ENCODE measurements at regions not wholly inside any gene's neighbourhood (a gene's known extent, or its start where the extent isn't known, plus 50 kb on each side); places are given as distances from the start of the nearest gene placed in this dataset.

- WGBS: 67% methylated on average over 4 of the region's 4 CpGs
- peaks cover 3% of the 10 kb centered on the region for H3K4me1 ChIP-seq
- no peak for DNase-seq (ENCODE audit: low spot score in 2 of 2)
- no peak overlapping the region for H3K4me3 ChIP-seq
- no peaks in the 10 kb centered on the region for H3K27me3 ChIP-seq
- H3K27ac ChIP-seq: no peak overlapping the region
- no peaks in the 10 kb centered on the region for H3K36me3 ChIP-seq
- TF ChIP-seq EP300 (IDR thresholded peaks at IDR 0.05) (no peak), CTCF (IDR thresholded peaks at IDR 0.05) (no peak)
- H3K9me3 ChIP-seq: no peaks in the 10 kb centered on the region
Observed at GRCh38 chr13:52931539-52932431, 83.3 kb upstream of the PCDH8 start.

DNA sequence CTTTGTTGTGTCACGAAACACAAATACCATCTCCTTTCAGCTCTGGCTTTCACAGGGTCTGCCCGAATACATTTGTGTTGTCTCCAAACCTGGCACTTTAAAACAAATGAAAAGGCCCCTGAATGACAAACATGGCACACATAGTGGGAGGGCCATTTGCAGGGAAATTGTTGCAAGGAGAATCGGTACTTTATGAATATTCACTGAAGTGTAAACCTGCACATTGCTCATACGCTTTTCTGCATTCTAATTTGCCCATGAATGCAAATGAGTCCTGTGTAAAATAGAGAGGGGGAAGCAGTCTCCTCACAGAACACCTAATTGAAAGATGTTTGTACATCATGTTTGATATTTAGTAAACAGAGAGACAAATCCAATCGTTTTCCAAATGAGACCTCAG lies 82.7 kb upstream of the PCDH8 start:
- no peaks in the 10 kb centered on the region for H3K36me3 ChIP-seq
- no peak for DNase-seq (ENCODE audit: low spot score in 2 of 2)

GRCh38 chr13:52929846-52930245 lies 81.4 kb upstream of the PCDH8 start:
- WGBS: 57% methylated on average over 2 of the region's 2 CpGs
- no peaks in the 10 kb centered on the region for H3K27me3 ChIP-seq
- no peaks in the 10 kb centered on the region for H3K9me3 ChIP-seq
- H3K4me1 ChIP-seq: peaks cover 21% of the 10 kb centered on the region
- no peak overlapping the region for H3K27ac ChIP-seq
- TF ChIP-seq EP300 (IDR thresholded peaks at IDR 0.05) (no peak), POLR2AphosphoS5 (IDR thresholded peaks at IDR 0.05) (no peak), POLR2A (IDR thresholded peaks at IDR 0.05) (no peak), CTCF (IDR thresholded peaks at IDR 0.05) (no peak)
- H3K4me3 ChIP-seq: no peak overlapping the region
- DNase-seq (ENCODE audit: low spot score in 2 of 2): no peak
- no peaks in the 10 kb centered on the region for H3K36me3 ChIP-seq

More for the DNA sequence above, 82.7 kb upstream of the PCDH8 start:
- Histone ChIP-seq H3K4me3 (no peak overlapping the region), H3K27me3 (no peaks in the 10 kb centered on the region), H3K4me1 (peaks cover 8% of the 10 kb centered on the region), H3K27ac (no peak overlapping the region), H3K9me3 (no peaks in the 10 kb centered on the region)
- WGBS: 78% methylated on average over 5 of the region's 5 CpGs
- TF ChIP-seq POLR2AphosphoS5 (IDR thresholded peaks at IDR 0.05) (no peak), CTCF (IDR thresholded peaks at IDR 0.05) (no peak)

DNA sequence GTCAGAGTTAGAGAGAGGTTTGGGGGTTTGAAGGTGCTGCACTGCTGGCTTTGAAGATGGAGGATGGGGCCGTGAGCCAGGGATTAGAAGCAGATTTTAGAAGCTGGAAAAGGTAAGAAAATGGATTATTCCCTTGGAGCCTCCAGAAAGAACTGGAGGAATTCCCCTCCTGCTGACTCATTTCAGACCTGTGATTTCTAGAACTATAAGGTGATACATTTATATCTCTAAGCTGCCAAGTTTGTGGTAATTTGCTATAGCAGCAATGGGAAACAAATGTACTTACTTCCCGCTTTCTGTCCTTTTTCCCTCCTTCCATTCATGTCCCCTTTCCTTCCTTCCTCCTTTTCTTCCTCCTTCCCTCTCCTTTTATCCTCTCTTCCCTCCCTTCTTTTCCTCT lies 78.5 kb upstream of the PCDH8 start:
- no peak overlapping the region for H3K4me3 ChIP-seq
- no peak for DNase-seq (ENCODE audit: low spot score in 2 of 2)
- 56% methylated on average over 2 of the region's 2 CpGs for WGBS
- H3K36me3 ChIP-seq: no peaks in the 10 kb centered on the region
- no peaks in the 10 kb centered on the region for H3K27me3 ChIP-seq
- no peaks in the 10 kb centered on the region for H3K9me3 ChIP-seq
- peaks cover 27% of the 10 kb centered on the region for H3K4me1 ChIP-seq
- no peak overlapping the region for H3K27ac ChIP-seq
- TF ChIP-seq EP300 (IDR thresholded peaks at IDR 0.05) (no peak), POLR2A (IDR thresholded peaks at IDR 0.05) (no peak), CTCF (IDR thresholded peaks at IDR 0.05) (no peak), POLR2AphosphoS5 (IDR thresholded peaks at IDR 0.05) (no peak)

- H3K36me3 ChIP-seq: no peaks in the 10 kb centered on the region
- DNase-seq (ENCODE audit: low spot score in 2 of 2): no peak
- no peak overlapping the region for H3K4me3 ChIP-seq
- WGBS: 33% methylated on average over 11 of the region's 13 CpGs
- no peaks in the 10 kb centered on the region for H3K9me3 ChIP-seq
- no peak for TF ChIP-seq CTCF (IDR thresholded peaks at IDR 0.05)
- TF ChIP-seq EP300 (IDR thresholded peaks at IDR 0.05): no peak
- no peak for TF ChIP-seq POLR2A (IDR thresholded peaks at IDR 0.05)
- no peak for TF ChIP-seq POLR2AphosphoS5 (IDR thresholded peaks at IDR 0.05)
- no peak overlapping the region for H3K27ac ChIP-seq
- no peaks in the 10 kb centered on the region for H3K27me3 ChIP-seq
- peaks cover 27% of the 10 kb centered on the region for H3K4me1 ChIP-seq
Observed at GRCh38 chr13:52925775-52926285, 77.4 kb upstream of the PCDH8 start.

Data from suprapubic skin (tissue), 4 donors.